Fibroblast of skin of left biceps (primary cell): ENCODE measurements at regions not wholly inside any gene's neighbourhood (a gene's known extent, or its start where the extent isn't known, plus 50 kb on each side); places are given as distances from the start of the nearest gene placed in this dataset.
"Not testable (repeated sequence)": the region's sequence is repeated elsewhere in the genome, so short reads cannot be mapped to it uniquely, and the experiment has no call there.

Source experiments
- DNase-seq, 2 experiments: peaks; one replicate each; pipeline ENCODE4 v3.0.0-alpha.2; 2013; ENCODE audit warnings: low read depth in 2 of 2

DNA sequence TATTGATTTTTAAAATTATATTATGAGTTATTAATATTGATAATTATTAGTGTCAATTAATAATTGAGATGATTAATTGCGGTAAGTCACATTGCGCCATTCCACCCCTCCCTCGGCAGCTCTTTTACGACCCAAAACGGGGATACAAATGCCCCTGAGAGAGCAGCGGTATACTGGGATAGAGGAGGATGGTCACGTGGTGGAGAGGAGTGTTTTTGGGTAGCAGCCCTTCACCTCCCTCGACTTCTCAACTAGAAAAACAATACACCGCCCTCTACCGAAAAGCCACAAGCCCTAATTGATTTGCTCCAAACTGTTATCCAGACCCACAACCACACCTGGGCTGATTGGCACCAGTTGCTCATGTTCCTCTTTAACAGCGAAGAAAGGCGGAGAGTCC, 71.0 kb downstream of the DAPL1 start:
- not testable (repeated sequence) for DNase-seq

GRCh38 chr2:158867531-158868191, 72.5 kb downstream of the DAPL1 start:
- not testable (repeated sequence) for DNase-seq

DNA sequence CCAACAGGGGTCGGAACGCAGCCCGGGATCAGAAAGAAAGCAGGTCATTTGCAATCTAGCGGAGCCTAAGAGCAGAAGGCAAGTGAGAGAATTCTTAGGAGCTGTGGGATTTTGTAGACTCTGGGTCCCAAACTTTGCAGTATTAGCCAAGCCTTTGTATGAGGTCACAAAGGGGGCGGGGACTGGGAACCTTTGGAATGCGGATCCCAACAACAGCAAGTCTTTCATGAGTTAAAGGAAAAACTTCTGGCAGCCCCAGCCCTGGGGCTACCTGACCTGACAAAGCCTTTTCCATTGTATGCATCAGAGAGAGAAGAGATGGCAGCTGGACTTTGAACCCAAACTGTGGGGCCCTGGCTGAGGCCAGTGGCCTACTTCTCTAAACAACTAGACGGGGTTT, 73.3 kb downstream of the DAPL1 start:
- DNase-seq, result not testable (repeated sequence)

DNA sequence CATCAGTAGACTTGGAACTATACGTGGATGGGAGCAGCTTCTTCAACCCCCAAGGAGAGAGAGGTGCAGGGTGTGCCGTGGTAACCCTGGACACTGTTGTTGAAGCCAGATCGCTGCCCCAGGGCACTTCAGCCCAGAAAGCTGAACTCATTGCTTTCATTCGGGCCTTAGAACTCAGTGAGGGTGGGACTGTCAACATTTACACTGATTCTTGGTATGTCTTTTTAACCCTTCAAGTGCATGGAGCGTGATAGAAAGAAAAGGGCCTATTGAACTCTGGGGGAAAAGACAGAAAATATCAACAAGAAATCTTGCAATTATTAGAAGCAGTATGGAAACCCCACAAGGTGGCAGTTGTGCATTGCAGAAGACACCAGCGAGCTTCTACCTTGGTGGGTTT, 74.0 kb downstream of the DAPL1 start:
- DNase-seq, result not testable (repeated sequence)

DNA sequence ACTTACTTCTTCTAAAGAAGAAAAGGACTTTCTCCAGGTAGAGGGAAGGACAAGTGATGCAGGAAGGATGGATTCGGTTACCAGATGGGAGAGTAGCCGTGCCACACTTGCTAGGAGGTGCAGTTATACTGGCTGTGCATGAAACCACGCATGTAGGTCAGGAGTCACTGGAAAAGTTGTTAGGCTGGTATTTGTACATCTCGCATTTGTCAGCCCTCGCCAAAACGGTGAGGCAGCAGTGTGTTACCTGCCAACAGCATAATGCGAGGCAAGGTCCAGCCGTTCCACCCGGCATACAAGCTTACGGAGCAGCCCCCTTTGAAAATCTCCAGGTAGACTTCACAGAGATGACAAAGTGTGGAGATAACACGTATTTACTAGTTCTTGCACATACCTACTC, 74.5 kb downstream of the DAPL1 start:
- not testable (repeated sequence) for DNase-seq

GRCh38 chr2:158878003-158878402, 82.9 kb downstream of the DAPL1 start:
- DNase-seq, result no peak

- no peak for DNase-seq
Measured at GRCh38 chr2:158879229-158879903, 84.2 kb downstream of the DAPL1 start.

- DNase-seq, result no peak
Measured at GRCh38 chr2:158882297-158882696, 86.1 kb upstream of the TANC1 start.

- DNase-seq, result not testable (repeated sequence)
Measured at GRCh38 chr2:158884552-158884951, 83.9 kb upstream of the TANC1 start.

GRCh38 chr2:158885018-158885678, 83.3 kb upstream of the TANC1 start:
- not testable (repeated sequence) for DNase-seq

- DNase-seq, result not testable (repeated sequence)
Measured at GRCh38 chr2:158885679-158886050, 82.8 kb upstream of the TANC1 start.

GRCh38 chr2:158889135-158889853, 79.1 kb upstream of the TANC1 start:
- DNase-seq, result no peak

DNA sequence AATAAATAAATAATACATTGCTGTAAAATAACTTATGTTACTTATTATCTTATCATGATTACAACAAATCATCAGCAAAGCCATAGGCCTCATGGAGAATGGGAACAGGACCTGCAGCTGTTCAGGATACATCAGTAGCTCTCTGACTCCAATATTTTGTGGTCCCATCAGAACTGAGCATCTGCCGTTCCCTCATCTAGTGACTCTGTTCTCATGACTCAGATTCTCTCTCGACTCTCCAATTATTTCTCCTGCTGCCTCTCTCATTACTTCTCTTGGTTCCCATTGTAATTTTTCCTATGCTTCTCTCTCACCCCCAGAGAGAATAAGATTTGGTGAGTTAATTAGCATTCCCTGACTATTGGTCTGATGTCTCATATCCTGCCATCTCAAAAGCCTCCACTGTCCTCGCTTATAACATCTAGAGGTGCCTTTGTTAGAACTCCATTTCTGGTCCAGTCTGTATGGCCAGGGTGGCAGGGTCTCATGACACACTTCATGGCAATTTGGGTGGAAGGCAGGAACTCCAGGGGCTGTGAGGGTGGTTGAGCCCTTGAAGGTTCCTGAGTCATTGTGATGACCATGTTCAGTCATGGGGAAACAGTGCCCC, 78.0 kb upstream of the TANC1 start:
- DNase-seq, result no peak

GRCh38 chr2:158893026-158893425, 75.4 kb upstream of the TANC1 start:
- DNase-seq, result peak in 1 of 2 experiments; percentile 7

- no peak for DNase-seq
Measured at GRCh38 chr2:158893474-158893873, 75.0 kb upstream of the TANC1 start.

DNA sequence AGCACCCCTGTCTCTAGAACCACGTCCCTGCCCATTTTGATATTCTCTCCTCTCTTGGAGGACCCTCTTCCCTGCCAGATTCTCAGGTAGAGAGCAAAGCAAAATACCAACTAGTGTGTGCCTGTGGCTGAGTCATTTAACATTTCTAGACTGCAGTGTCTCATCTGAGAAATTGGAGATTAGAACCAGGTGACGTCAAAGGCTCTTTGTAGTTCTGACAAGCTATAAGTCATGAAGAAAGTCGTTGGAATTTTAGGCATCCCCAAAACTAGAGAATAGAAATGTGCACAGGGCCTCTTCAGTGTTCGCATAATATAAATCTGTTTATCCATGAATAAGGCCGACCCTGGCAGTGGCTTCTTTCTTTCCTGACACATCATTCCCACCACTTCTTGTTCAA, 74.4 kb upstream of the TANC1 start:
- DNase-seq, result peak; percentile 71 to 75

- no peak for DNase-seq
Measured at GRCh38 chr2:158894572-158894971, 73.9 kb upstream of the TANC1 start.

DNA sequence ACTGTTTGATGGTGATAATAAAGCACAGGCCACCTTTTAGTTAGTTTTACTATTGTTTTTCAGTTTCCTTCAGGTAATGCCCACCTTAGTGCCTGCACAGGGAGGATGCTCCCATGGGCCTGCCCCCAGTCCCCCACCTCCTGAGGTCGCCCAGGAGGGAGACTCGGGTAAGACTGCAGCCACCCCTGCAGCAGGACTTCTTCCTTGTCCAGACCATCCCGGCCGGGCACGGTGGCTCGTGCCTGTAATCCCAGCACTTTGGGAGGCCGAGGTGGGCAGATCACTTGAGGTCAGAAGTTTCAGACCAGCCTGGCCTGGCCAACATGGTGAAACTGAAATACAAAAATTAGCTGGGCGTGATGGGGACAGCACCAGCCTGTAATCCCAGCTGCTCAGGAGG, 68.1 kb upstream of the TANC1 start:
- DNase-seq, result no peak

DNA sequence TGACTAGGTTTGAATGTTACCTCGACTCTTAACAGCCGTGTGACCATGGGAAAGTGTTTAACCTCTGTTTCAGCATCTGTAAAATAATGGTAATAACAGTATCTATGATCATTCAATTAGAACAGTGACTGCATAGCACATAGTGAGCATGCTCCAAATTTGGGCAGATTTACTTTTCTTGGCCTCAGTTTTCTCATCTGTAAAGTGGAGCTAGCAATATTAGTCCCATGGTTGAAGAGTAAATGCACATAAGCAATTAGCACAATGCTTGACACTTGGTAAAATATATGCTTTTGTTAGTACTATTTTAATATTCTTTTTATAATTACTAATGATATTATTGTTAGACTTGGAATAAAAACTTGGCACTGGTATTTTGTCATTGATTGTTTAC, 66.4 kb upstream of the TANC1 start:
- no peak for DNase-seq

DNA sequence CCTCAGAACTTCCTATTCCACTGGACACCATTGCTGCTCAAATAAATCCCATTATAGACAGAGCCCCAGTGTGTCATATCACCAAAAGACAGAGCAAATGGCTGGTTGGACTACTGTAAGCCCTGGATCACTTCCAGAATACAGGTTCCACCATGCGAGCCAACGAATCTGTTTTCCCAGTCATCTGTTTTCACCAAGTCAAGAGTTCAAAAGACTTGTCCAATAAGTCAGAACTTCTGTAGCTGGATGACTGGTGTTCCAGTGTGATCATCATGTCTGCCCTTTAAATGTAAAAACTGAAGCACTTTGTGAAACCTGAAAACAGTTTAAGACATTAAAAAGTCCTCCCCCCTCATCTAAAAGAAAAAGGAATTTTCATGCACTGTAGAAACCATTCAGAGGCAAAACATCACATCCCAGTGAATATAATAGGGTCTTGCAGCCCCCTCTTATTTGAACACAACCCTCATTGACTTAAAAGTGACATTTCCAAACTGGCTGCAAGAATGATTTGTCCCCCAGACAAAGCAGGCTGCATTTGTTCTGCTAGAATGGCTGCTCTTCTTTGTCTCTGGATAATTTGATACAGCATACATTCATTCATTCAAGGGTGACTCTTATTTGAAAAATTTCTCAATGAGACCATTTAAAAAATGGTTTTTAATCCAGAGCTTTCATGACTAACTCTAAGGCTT, 64.6 kb upstream of the TANC1 start:
- no peak for DNase-seq

- DNase-seq, result no peak
Measured at GRCh38 chr2:158904627-158905177, 63.7 kb upstream of the TANC1 start.
